ENCODE measurements at regions not wholly inside any gene's neighbourhood (a gene's known extent, or its start where the extent isn't known, plus 50 kb on each side); places are given as distances from the start of the nearest gene placed in this dataset.

GRCh38 chr20:6637160-6637579 lies 130.3 kb upstream of the BMP2 start:
- Histone ChIP-seq H4K20me1 (ENCODE audit: low read depth, low read length) (no peaks in the 10 kb centered on the region), H3K79me2 (ENCODE audit: insufficient read depth, low read length) (no peaks in the 10 kb centered on the region), H3K9ac (ENCODE audit: low read length) (no peak overlapping the region), H3K4me3 (ENCODE audit: insufficient read depth, low read length, poor library complexity, severe bottlenecking) (no peak overlapping the region), H3K36me3 (ENCODE audit: low read length) (no peaks in the 10 kb centered on the region), H3K27ac (ENCODE audit: low read depth, low read length) (no peak overlapping the region), H3K9me2 (replicated peaks; ENCODE audit: insufficient read depth, low read length) (no peaks in the 10 kb centered on the region), H3K9me3 (ENCODE audit: insufficient read depth, low read length) (no peaks in the 10 kb centered on the region), H2AFZ (ENCODE audit: low read depth, low read length, severe bottlenecking) (no peak overlapping the region), H3K27me3 (ENCODE audit: low read length) (no peaks in the 10 kb centered on the region), H3K4me2 (ENCODE audit: low read depth, low read length, poor library complexity, severe bottlenecking) (no peak overlapping the region), H3F3A (ENCODE audit: insufficient read depth) (no peaks in the 10 kb centered on the region)
- no peak for TF ChIP-seq EZH2phosphoT487 (conservative IDR thresholded peaks at IDR 0.05; ENCODE audit: low read length)
- TF ChIP-seq, protein P1, sequence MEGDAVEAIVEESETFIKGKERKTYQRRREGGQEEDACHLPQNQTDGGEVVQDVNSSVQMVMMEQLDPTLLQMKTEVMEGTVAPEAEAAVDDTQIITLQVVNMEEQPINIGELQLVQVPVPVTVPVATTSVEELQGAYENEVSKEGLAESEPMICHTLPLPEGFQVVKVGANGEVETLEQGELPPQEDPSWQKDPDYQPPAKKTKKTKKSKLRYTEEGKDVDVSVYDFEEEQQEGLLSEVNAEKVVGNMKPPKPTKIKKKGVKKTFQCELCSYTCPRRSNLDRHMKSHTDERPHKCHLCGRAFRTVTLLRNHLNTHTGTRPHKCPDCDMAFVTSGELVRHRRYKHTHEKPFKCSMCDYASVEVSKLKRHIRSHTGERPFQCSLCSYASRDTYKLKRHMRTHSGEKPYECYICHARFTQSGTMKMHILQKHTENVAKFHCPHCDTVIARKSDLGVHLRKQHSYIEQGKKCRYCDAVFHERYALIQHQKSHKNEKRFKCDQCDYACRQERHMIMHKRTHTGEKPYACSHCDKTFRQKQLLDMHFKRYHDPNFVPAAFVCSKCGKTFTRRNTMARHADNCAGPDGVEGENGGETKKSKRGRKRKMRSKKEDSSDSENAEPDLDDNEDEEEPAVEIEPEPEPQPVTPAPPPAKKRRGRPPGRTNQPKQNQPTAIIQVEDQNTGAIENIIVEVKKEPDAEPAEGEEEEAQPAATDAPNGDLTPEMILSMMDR (IDR thresholded peaks at IDR 0.05; ENCODE audit: insufficient read depth, low read length, poor library complexity, severe bottlenecking) = no peak

DNA sequence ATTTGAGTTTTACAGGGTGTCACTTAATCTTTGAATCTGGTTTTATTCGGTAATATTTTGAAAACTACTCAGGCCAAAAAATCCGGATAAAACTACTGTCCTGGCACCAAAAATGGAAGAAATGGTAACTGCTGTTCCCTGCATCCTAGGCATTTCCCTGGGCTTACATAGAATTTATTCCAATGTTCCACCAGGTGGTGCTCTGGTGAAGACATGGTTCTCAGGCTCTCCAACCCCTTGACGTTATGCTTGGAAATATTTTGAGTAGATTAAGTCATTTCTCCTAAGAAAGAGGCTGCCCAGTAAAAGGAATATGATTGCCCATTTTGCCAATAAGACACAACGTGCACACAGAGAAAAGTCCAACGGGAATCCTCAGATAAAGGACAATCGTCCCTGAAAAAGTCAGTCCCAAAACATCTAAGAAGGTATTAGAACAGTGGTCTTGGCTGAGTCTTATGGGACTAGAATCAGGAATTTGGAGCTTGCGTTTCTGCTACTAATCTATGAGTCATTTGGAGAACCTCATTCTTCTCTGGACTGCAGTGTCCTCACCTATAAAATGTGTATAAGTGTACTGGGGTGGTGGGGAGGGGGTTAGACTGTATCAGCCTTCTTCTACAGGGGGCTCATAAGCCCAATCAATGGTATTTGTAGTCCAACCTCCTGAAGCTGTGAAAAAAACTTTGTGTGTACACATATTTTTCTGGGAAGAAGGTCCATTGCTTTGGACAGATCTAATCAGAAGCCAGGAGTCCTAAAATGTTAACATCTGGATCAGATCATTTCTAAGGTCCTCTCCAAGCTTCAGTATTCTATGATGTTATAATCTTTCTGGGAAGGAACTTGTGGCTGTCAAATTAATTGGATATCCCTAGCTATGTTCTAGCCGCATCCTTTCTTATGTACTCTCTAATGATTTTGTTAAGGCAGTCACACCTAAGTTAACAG lies 131.0 kb upstream of the BMP2 start:
- no peaks in the 10 kb centered on the region for H3K9me3 ChIP-seq (ENCODE audit: insufficient read depth, low read length)
- no peak overlapping the region for H2AFZ ChIP-seq (ENCODE audit: low read depth, low read length, severe bottlenecking)
- H3K27ac ChIP-seq (ENCODE audit: low read depth, low read length) = no peak overlapping the region
- no peaks in the 10 kb centered on the region for H3K27me3 ChIP-seq (ENCODE audit: low read length)
- H3F3A ChIP-seq (ENCODE audit: insufficient read depth) = no peaks in the 10 kb centered on the region
- no peak overlapping the region for H3K9ac ChIP-seq (ENCODE audit: low read length)
- H3K79me2 ChIP-seq (ENCODE audit: insufficient read depth, low read length) = no peaks in the 10 kb centered on the region
- no peaks in the 10 kb centered on the region for H3K9me2 ChIP-seq (replicated peaks; ENCODE audit: insufficient read depth, low read length)
- no peaks in the 10 kb centered on the region for H3K36me3 ChIP-seq (ENCODE audit: low read length)
- TF ChIP-seq, protein P1 (IDR thresholded peaks at IDR 0.05; ENCODE audit: insufficient read depth, low read length, poor library complexity, severe bottlenecking) = no peak
- no peak for TF ChIP-seq EZH2phosphoT487 (conservative IDR thresholded peaks at IDR 0.05; ENCODE audit: low read length)
- no peak overlapping the region for H3K4me3 ChIP-seq (ENCODE audit: insufficient read depth, low read length, poor library complexity, severe bottlenecking)
- no peaks in the 10 kb centered on the region for H4K20me1 ChIP-seq (ENCODE audit: low read depth, low read length)
- H3K4me2 ChIP-seq (ENCODE audit: low read depth, low read length, poor library complexity, severe bottlenecking) = no peak overlapping the region

DNA sequence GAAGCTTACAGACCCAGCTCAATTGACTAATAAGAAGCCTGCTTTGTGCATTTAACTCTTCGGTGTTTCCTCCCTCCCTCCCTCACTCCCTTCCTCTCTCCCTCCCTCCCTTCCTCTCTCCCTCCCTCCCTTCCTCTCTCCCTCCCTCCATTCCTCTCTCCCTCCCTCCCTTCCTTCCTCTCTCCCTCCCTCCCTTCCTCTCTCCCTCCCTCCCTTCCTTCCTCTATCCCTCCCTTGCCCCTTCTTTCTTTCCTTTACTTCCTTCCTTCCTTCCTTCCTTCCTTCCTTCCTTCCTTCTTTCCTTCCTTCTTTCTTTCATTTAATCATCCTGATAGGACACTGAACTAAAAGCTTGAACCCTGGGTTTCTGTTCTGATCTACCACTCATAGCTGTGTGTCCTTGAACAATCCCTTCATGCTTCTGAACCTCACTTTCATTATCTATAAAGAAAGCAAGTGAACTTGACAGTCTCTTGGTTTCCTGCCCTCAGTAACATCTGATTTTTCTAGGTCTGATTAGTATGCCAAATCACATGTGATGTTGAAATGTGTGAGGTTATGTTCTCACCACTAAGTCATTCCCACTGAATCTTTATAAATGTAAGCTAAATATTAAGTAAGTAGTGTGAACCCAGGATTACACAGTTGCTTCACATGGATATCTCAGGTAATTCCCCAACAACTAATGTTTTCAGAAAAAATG lies 132.3 kb upstream of the BMP2 start:
- Histone ChIP-seq H3F3A (ENCODE audit: insufficient read depth) (no peaks in the 10 kb centered on the region), H3K9me3 (ENCODE audit: insufficient read depth, low read length) (no peaks in the 10 kb centered on the region), H3K9ac (ENCODE audit: low read length) (no peak overlapping the region), H3K79me2 (ENCODE audit: insufficient read depth, low read length) (no peaks in the 10 kb centered on the region), H4K20me1 (ENCODE audit: low read depth, low read length) (no peaks in the 10 kb centered on the region), H3K27ac (ENCODE audit: low read depth, low read length) (no peak overlapping the region), H3K27me3 (ENCODE audit: low read length) (no peaks in the 10 kb centered on the region), H3K4me2 (ENCODE audit: low read depth, low read length, poor library complexity, severe bottlenecking) (no peak overlapping the region), H3K9me2 (replicated peaks; ENCODE audit: insufficient read depth, low read length) (no peaks in the 10 kb centered on the region), H3K4me3 (ENCODE audit: insufficient read depth, low read length, poor library complexity, severe bottlenecking) (no peak overlapping the region), H3K36me3 (ENCODE audit: low read length) (no peaks in the 10 kb centered on the region), H2AFZ (ENCODE audit: low read depth, low read length, severe bottlenecking) (no peak overlapping the region)
- no peak for TF ChIP-seq EZH2phosphoT487 (conservative IDR thresholded peaks at IDR 0.05; ENCODE audit: low read length)
- TF ChIP-seq, protein P1 (IDR thresholded peaks at IDR 0.05; ENCODE audit: insufficient read depth, low read length, poor library complexity, severe bottlenecking) = no peak

All from SU-DHL-6 (cell line).